Uterus (tissue), 3 donors: ENCODE measurements at regions not wholly inside any gene's neighbourhood (a gene's known extent, or its start where the extent isn't known, plus 50 kb on each side); places are given as distances from the start of the nearest gene placed in this dataset.
"Not testable (repeated sequence)": the region's sequence is repeated elsewhere in the genome, so short reads cannot be mapped to it uniquely, and the experiment has no call there.

ENCODE experiments used
- DNase-seq, 2 donors: peaks; one replicate each; pipeline ENCODE4 v3.0.0-alpha.2; 2019 to 2020
- H3K27ac ChIP-seq, 2 donors: fragments of 200-600 bp; sonication (generic); 1 replicate in 1 of 2; 2 replicates in 1 of 2; pipeline ENCODE4 v1.5.1; 2016 to 2018
- H3K27me3 ChIP-seq, 2 donors: fragments of 200-600 bp; sonication (generic); one replicate each; pipeline ENCODE4 v1.5.1; 2018 to 2019; ENCODE audit warnings: control low read depth in 1 of 2
- H3K36me3 ChIP-seq, 2 donors: fragments of 200-600 bp; sonication (generic); one replicate each; pipeline ENCODE4 v1.5.1; 2019; ENCODE audit warnings: control low read depth in 1 of 2
- H3K4me1 ChIP-seq, 2 donors: fragments of 200-600 bp; sonication (generic); one replicate each; pipeline ENCODE4 v1.5.1; 2018 to 2019; ENCODE audit warnings: control low read depth in 1 of 2
- H3K4me3 ChIP-seq, 2 donors: fragments of 200-600 bp; sonication (generic); 1 replicate in 1 of 2; 2 replicates in 1 of 2; pipeline ENCODE4 v1.5.1; 2018 to 2019; ENCODE audit warnings: mild to moderate bottlenecking in 1 of 2
- H3K9me3 ChIP-seq, 2 donors: fragments of 200-600 bp; sonication (generic); one replicate each; pipeline ENCODE4 v1.5.1; 2019; ENCODE audit warnings: control low read depth in 1 of 2
- CTCF ChIP-seq, 4 experiments: fragments of 200-600 bp in 2 of 4; fragments of 450-650 bp in 2 of 4; sonication (generic) in 2 of 4; IDR thresholded peaks; one replicate each; pipeline ENCODE4 v1.5.1; 2016 to 2019; ENCODE audit warnings: antibody characterized with exemption in 4 of 4, mild to moderate bottlenecking in 2 of 4, moderate library complexity in 1 of 4
- POLR2A ChIP-seq, 2 donors: fragments of 450-650 bp; IDR thresholded peaks; one replicate each; pipeline ENCODE4 v1.6.1; 2016; ENCODE audit warnings: antibody characterized with exemption in 2 of 2, mild to moderate bottlenecking in 1 of 2, moderate library complexity in 1 of 2
- intact Hi-C: fragments of 100-400 bp; cut with DNase I; formaldehyde crosslinking; loops from one replicate; pipeline ENCODE4 v1.15.1; 2023; ENCODE audit warnings: low total_unique reads
- donor health status: DM: yes; HTN: yes; CAD: no.

- H3K27ac ChIP-seq: no peak overlapping the region
- no peak for TF ChIP-seq CTCF (IDR thresholded peaks at IDR 0.05)
- TF ChIP-seq POLR2A (IDR thresholded peaks at IDR 0.05): no peak
- no peaks in the 10 kb centered on the region for H3K9me3 ChIP-seq
- H3K36me3 ChIP-seq: no peaks in the 10 kb centered on the region
- no peaks in the 10 kb centered on the region for H3K27me3 ChIP-seq
- H3K4me3 ChIP-seq: no peak overlapping the region
- DNase-seq: no peak
- intact Hi-C loops: no loop called here
- H3K4me1 ChIP-seq: no peaks in the 10 kb centered on the region
Observed at GRCh38 chr5:12865529-12865928, 961.3 kb upstream of the CTNND2 start.

GRCh38 chr5:12861886-12862654 lies 957.8 kb upstream of the CTNND2 start:
- H3K9me3 ChIP-seq: no peaks in the 10 kb centered on the region
- H3K4me3 ChIP-seq: no peak overlapping the region
- no peaks in the 10 kb centered on the region for H3K4me1 ChIP-seq
- H3K36me3 ChIP-seq: no peaks in the 10 kb centered on the region
- no peak overlapping the region for H3K27ac ChIP-seq
- TF ChIP-seq POLR2A (IDR thresholded peaks at IDR 0.05): no peak
- no peak for TF ChIP-seq CTCF (IDR thresholded peaks at IDR 0.05)
- no peak for DNase-seq
- intact Hi-C loops: no loop called here
- no peaks in the 10 kb centered on the region for H3K27me3 ChIP-seq

- intact Hi-C loops, DNase-seq, H3K4me1 ChIP-seq, H3K4me3 ChIP-seq, H3K36me3 ChIP-seq, H3K9me3 ChIP-seq, H3K27ac ChIP-seq, H3K27me3 ChIP-seq: not testable (repeated sequence)
Observed at GRCh38 chr5:12856105-12856504, 951.9 kb upstream of the CTNND2 start.

- Histone ChIP-seq H3K36me3 (no peaks in the 10 kb centered on the region), H3K4me1 (no peaks in the 10 kb centered on the region), H3K4me3 (no peak overlapping the region), H3K27ac (no peak overlapping the region), H3K27me3 (no peaks in the 10 kb centered on the region), H3K9me3 (no peaks in the 10 kb centered on the region)
- DNase-seq: no peak
- intact Hi-C loops: no loop called here
- no peak for TF ChIP-seq POLR2A (IDR thresholded peaks at IDR 0.05)
Observed at GRCh38 chr5:12854386-12854785, 950.1 kb upstream of the CTNND2 start.

- no peaks in the 10 kb centered on the region for H3K36me3 ChIP-seq
- intact Hi-C loops: no loop called here
- no peak for TF ChIP-seq CTCF (IDR thresholded peaks at IDR 0.05)
- no peak for TF ChIP-seq POLR2A (IDR thresholded peaks at IDR 0.05)
- no peak overlapping the region for H3K4me3 ChIP-seq
- H3K27me3 ChIP-seq: no peaks in the 10 kb centered on the region
- H3K9me3 ChIP-seq: no peaks in the 10 kb centered on the region
- DNase-seq: no peak
- H3K27ac ChIP-seq: no peak overlapping the region
- H3K4me1 ChIP-seq: no peaks in the 10 kb centered on the region
Observed at GRCh38 chr5:12851761-12852160, 947.5 kb upstream of the CTNND2 start.

GRCh38 chr5:12848709-12849108 lies 944.5 kb upstream of the CTNND2 start:
- intact Hi-C loops: no loop called here
- H3K4me3 ChIP-seq: no peak overlapping the region

More at GRCh38 chr5:12848709-12849108, 944.5 kb upstream of the CTNND2 start:
- Histone ChIP-seq H3K27ac (no peak overlapping the region), H3K27me3 (no peaks in the 10 kb centered on the region), H3K4me1 (no peaks in the 10 kb centered on the region), H3K36me3 (no peaks in the 10 kb centered on the region), H3K9me3 (no peaks in the 10 kb centered on the region)
- DNase-seq: no peak
- TF ChIP-seq CTCF (IDR thresholded peaks at IDR 0.05): no peak
- TF ChIP-seq POLR2A (IDR thresholded peaks at IDR 0.05): no peak
